Osteocyte (in vitro differentiated cells): ENCODE measurements at regions not wholly inside any gene's neighbourhood (a gene's known extent, or its start where the extent isn't known, plus 50 kb on each side); places are given as distances from the start of the nearest gene placed in this dataset.

ENCODE experiments used
- DNase-seq: peaks from one replicate; pipeline ENCODE4 v3.0.0; 2021; ENCODE audit warnings: mixed read lengths; ENCODE audit not compliant: unreplicated experiment; ENCODE audit errors: extremely low spot score
- H3K27ac Mint-ChIP-seq: one replicate; pipeline ENCODE4 v1.8.0; 2021; ENCODE audit warnings: mild to moderate bottlenecking, mixed read lengths; ENCODE audit not compliant: unreplicated experiment
- H3K27me3 Mint-ChIP-seq: one replicate; pipeline ENCODE4 v1.8.0; 2021; ENCODE audit warnings: mixed read lengths; ENCODE audit not compliant: unreplicated experiment
- H3K36me3 Mint-ChIP-seq: one replicate; pipeline ENCODE4 v1.8.0; 2021; ENCODE audit warnings: mixed read lengths; ENCODE audit not compliant: unreplicated experiment
- H3K4me1 Mint-ChIP-seq: one replicate; pipeline ENCODE4 v1.8.0; 2021; ENCODE audit warnings: mixed read lengths; ENCODE audit not compliant: unreplicated experiment
- H3K4me3 Mint-ChIP-seq: one replicate; pipeline ENCODE4 v1.8.0; 2021; ENCODE audit warnings: mild to moderate bottlenecking, moderate library complexity, mixed read lengths; ENCODE audit not compliant: unreplicated experiment
- H3K9me3 Mint-ChIP-seq: one replicate; pipeline ENCODE4 v1.8.0; 2021; ENCODE audit warnings: mixed read lengths; ENCODE audit not compliant: unreplicated experiment
- CTCF ChIP-seq: fragments of 200-600 bp; sonication (generic); IDR thresholded peaks from 2 replicates; pipeline ENCODE4 v1.5.0; 2021; ENCODE audit warnings: antibody characterized with exemption, mild to moderate bottlenecking, moderate library complexity

- H3K36me3 Mint-ChIP-seq = no peaks in the 10 kb centered on the region
- no peak for TF ChIP-seq CTCF
- peak; percentile 40 for DNase-seq
These were observed 347.9 kb downstream of the MCTP2 start for GRCh38 chr15:94579286-94579685.

GRCh38 chr15:94580211-94580885 is 349.0 kb downstream of the MCTP2 start:
- Mint-ChIP-seq H3K27me3 (no peaks in the 10 kb centered on the region), H3K27ac (no peak overlapping the region), H3K4me1 (no peaks in the 10 kb centered on the region), H3K4me3 (no peak overlapping the region), H3K36me3 (no peaks in the 10 kb centered on the region), H3K9me3 (peaks cover 15% of the 10 kb centered on the region)
- TF ChIP-seq CTCF = no peak
- peak; percentile 53 for DNase-seq

More at GRCh38 chr15:94579286-94579685, 347.9 kb downstream of the MCTP2 start:
- no peaks in the 10 kb centered on the region for H3K4me1 Mint-ChIP-seq
- H3K27me3 Mint-ChIP-seq = no peaks in the 10 kb centered on the region
- H3K9me3 Mint-ChIP-seq = peaks cover 8% of the 10 kb centered on the region
- H3K27ac Mint-ChIP-seq = no peak overlapping the region
- no peak overlapping the region for H3K4me3 Mint-ChIP-seq

- Mint-ChIP-seq H3K27ac (no peak overlapping the region), H3K4me3 (no peak overlapping the region), H3K4me1 (no peaks in the 10 kb centered on the region), H3K36me3 (no peaks in the 10 kb centered on the region), H3K9me3 (peaks cover 12% of the 10 kb centered on the region), H3K27me3 (no peaks in the 10 kb centered on the region)
- peak; percentile 42 for DNase-seq
- no peak for TF ChIP-seq CTCF
These were observed 351.0 kb downstream of the MCTP2 start for GRCh38 chr15:94582368-94582767.

- H3K27me3 Mint-ChIP-seq = no peaks in the 10 kb centered on the region
- H3K4me1 Mint-ChIP-seq = no peaks in the 10 kb centered on the region
- H3K9me3 Mint-ChIP-seq = peaks cover 19% of the 10 kb centered on the region
- no peaks in the 10 kb centered on the region for H3K36me3 Mint-ChIP-seq
- no peak overlapping the region for H3K27ac Mint-ChIP-seq
- DNase-seq = peak; percentile 53
- no peak for TF ChIP-seq CTCF
- no peak overlapping the region for H3K4me3 Mint-ChIP-seq
These were observed 353.5 kb downstream of the MCTP2 start for GRCh38 chr15:94584833-94585244.

GRCh38 chr15:94586099-94586498 is 354.7 kb downstream of the MCTP2 start:
- Mint-ChIP-seq H3K27ac (no peak overlapping the region), H3K4me3 (no peak overlapping the region), H3K4me1 (no peaks in the 10 kb centered on the region), H3K27me3 (no peaks in the 10 kb centered on the region), H3K36me3 (no peaks in the 10 kb centered on the region), H3K9me3 (peaks cover 15% of the 10 kb centered on the region)
- no peak for TF ChIP-seq CTCF
- no peak for DNase-seq
